HEK293T (cell line): ENCODE measurements at regions not wholly inside any gene's neighbourhood (a gene's known extent, or its start where the extent isn't known, plus 50 kb on each side); places are given as distances from the start of the nearest gene placed in this dataset.

Source experiments
- ELF4 ChIP-seq: fragments of 450-650 bp; IDR thresholded peaks from 2 replicates; pipeline ENCODE4 v1.6.1; 2017; ENCODE audit warnings: antibody characterized with exemption
- FOXM1 ChIP-seq: fragments of 450-650 bp; IDR thresholded peaks from 2 replicates; pipeline ENCODE4 v1.6.1; 2017; ENCODE audit warnings: mild to moderate bottlenecking, borderline replicate concordance
- SP1 ChIP-seq: fragments of 450-650 bp; IDR thresholded peaks from 2 replicates; pipeline ENCODE4 v1.6.1; 2017
- SUZ12 ChIP-seq: fragments of 450-650 bp; IDR thresholded peaks from 2 replicates; pipeline ENCODE4 v1.6.1; 2016; ENCODE audit warnings: mild to moderate bottlenecking

- TF ChIP-seq FOXM1 (no peak), ELF4 (no peak), SUZ12 (no peak), SP1 (no peak)
Measured at GRCh38 chr9:129451669-129452068, 169.2 kb downstream of the C9orf50 start.
